A549 (cell line): ENCODE measurements at regions not wholly inside any gene's neighbourhood (a gene's known extent, or its start where the extent isn't known, plus 50 kb on each side); places are given as distances from the start of the nearest gene placed in this dataset.

ENCODE experiments used
- ATAC-seq, 2 experiments: fragments of 200-7000 bp in 1 of 2; fragments of >200 bp in 1 of 2; cut with Nextera tagmentation in 1 of 2; cut with Tn5 transposase in 1 of 2; 3 replicates each; pipeline versions ENCODE4 v1.8.0 to v1.9.1; 2018 to 2020; ENCODE audit warnings: mild to moderate bottlenecking in 1 of 2, moderate library complexity in 1 of 2
- CTCF ChIA-PET: fragments of 300-600 bp; sonication (Branson Sonifier 250); formaldehyde crosslinking; extraction: SDS; loops from one replicate; lab custom pipeline; 2021; ENCODE audit warnings: antibody characterized with exemption, inconsistent platforms; lab: Yijun Ruan, JAX
- POLR2A ChIA-PET: fragments of 350-600 bp; formaldehyde crosslinking; extraction: SDS; loops from one replicate; lab custom pipeline; 2021; ENCODE audit warnings: antibody characterized with exemption, inconsistent platforms; lab: Yijun Ruan, JAX
- DNase-seq, 2 experiments: peaks; one replicate each; pipeline versions ENCODE4 v3.0.0 to v3.0.0-alpha.2; 2011 to 2016; ENCODE audit warnings: low read depth in 1 of 2, low spot score in 1 of 2
- FAIRE-seq: peaks from 2 replicates; lab custom pipeline; 2011; peaks lifted over from hg19 to GRCh38; lab: Jason Lieb, UNC
- H3K27ac ChIP-seq, 2 experiments: fragments of >200 bp; sonication (Bioruptor Twin); formaldehyde crosslinking; 3 replicates each; pipeline ENCODE4 v1.5.1; 2016 to 2017
- H3K4me1 ChIP-seq: fragments of >200 bp; sonication (Bioruptor Twin); formaldehyde crosslinking; 3 replicates; pipeline ENCODE4 v1.6.1; 2016
- H3K4me2 ChIP-seq: fragments of >200 bp; sonication (Bioruptor Twin); formaldehyde crosslinking; 3 replicates; pipeline ENCODE4 v1.6.1; 2016
- H3K4me3 ChIP-seq: fragments of >200 bp; sonication (Bioruptor Twin); formaldehyde crosslinking; 3 replicates; pipeline ENCODE4 v1.5.1; 2016
- H3K9me3 ChIP-seq: fragments of >200 bp; sonication (Bioruptor Twin); formaldehyde crosslinking; 3 replicates; pipeline ENCODE4 v1.6.1; 2016
- ATOH8 ChIP-seq: fragments of 250-450 bp; sonication (Bioruptor Pico); IDR thresholded peaks from 2 replicates; pipeline ENCODE4 v1.5.0; 2020; ENCODE audit warnings: low read depth, mild to moderate bottlenecking, moderate library complexity
- BCL3 ChIP-seq: fragments of >200 bp; sonication (Bioruptor Twin); formaldehyde crosslinking; IDR thresholded peaks from 3 replicates; pipeline ENCODE4 v1.6.1; 2016
- BHLHE40 ChIP-seq: IDR thresholded peaks from 2 replicates; pipeline ENCODE4 v1.6.1; 2012; ENCODE audit warnings: low read depth, low read length, inconsistent platforms
- CBX2 ChIP-seq: fragments of 200-600 bp; sonication (generic); IDR thresholded peaks from 2 replicates; pipeline ENCODE4 v1.6.1; 2016; ENCODE audit warnings: low read depth, mild to moderate bottlenecking, borderline replicate concordance
- CBX8 ChIP-seq: fragments of 200-600 bp; sonication (generic); IDR thresholded peaks from 2 replicates; pipeline ENCODE4 v1.6.1; 2016
- E2F6 ChIP-seq: IDR thresholded peaks from 2 replicates; pipeline ENCODE4 v1.6.1; 2012; ENCODE audit warnings: low read depth, borderline replicate concordance
- EHMT2 ChIP-seq: fragments of 200-600 bp; sonication (generic); IDR thresholded peaks from 2 replicates; pipeline ENCODE4 v1.6.1; 2016; ENCODE audit warnings: antibody characterized with exemption, low read depth, mild to moderate bottlenecking, moderate library complexity
- FOXS1 ChIP-seq: fragments of 250-450 bp; sonication (Bioruptor Pico); IDR thresholded peaks from 2 replicates; pipeline ENCODE4 v1.5.0; 2020; ENCODE audit warnings: mild to moderate bottlenecking, moderate library complexity
- HDAC2 ChIP-seq: fragments of 200-600 bp; sonication (generic); IDR thresholded peaks from 2 replicates; pipeline ENCODE4 v1.6.1; 2016
- HES2 ChIP-seq: fragments of >200 bp; sonication (Bioruptor Twin); formaldehyde crosslinking; IDR thresholded peaks from 2 replicates; pipeline ENCODE4 v1.6.1; 2016
- HEYL ChIP-seq: fragments of 250-450 bp; sonication (Bioruptor Pico); IDR thresholded peaks from 2 replicates; pipeline ENCODE4 v1.8.0; 2021; ENCODE audit warnings: mild to moderate bottlenecking, moderate library complexity
- HMGXB4 ChIP-seq: fragments of 250-450 bp; sonication (Bioruptor Pico); IDR thresholded peaks from 2 replicates; pipeline ENCODE4 v1.5.0; 2021; ENCODE audit warnings: mild to moderate bottlenecking, moderate library complexity, borderline replicate concordance
- HOXA7 ChIP-seq: fragments of 250-450 bp; sonication (Bioruptor Pico); IDR thresholded peaks from 2 replicates; pipeline ENCODE4 v1.5.0; 2020; ENCODE audit warnings: mild to moderate bottlenecking, moderate library complexity
- KDM1A ChIP-seq: fragments of 200-600 bp; sonication (generic); IDR thresholded peaks from 2 replicates; pipeline ENCODE4 v1.6.1; 2016; ENCODE audit warnings: low read depth, mild to moderate bottlenecking
- KDM5A ChIP-seq: fragments of 200-600 bp; sonication (generic); IDR thresholded peaks from 2 replicates; pipeline ENCODE4 v1.6.1; 2016; ENCODE audit warnings: antibody characterized with exemption, mild to moderate bottlenecking
- MAX ChIP-seq: IDR thresholded peaks from 2 replicates; pipeline ENCODE4 v1.6.1; 2012
- PHF8 ChIP-seq: fragments of 200-600 bp; sonication (generic); IDR thresholded peaks from 2 replicates; pipeline ENCODE4 v1.6.1; 2016; ENCODE audit warnings: low read depth, mild to moderate bottlenecking, antibody characterized with exemption, moderate library complexity, borderline replicate concordance
- POLR2A ChIP-seq: IDR thresholded peaks from 2 replicates; pipeline ENCODE4 v1.6.1; 2012; ENCODE audit warnings: mild to moderate bottlenecking, low read length
- RAD21 ChIP-seq, 2 experiments: fragments of >200 bp in 1 of 2; sonication (Bioruptor Twin) in 1 of 2; formaldehyde crosslinking in 1 of 2; IDR thresholded peaks in 1 of 2; conservative IDR thresholded peaks in 1 of 2; 2 replicates in 1 of 2; 3 replicates in 1 of 2; pipeline ENCODE4 v1.6.1; 2012 to 2018; ENCODE audit warnings: inconsistent platforms in 1 of 2
- RARB ChIP-seq: fragments of 250-450 bp; sonication (Bioruptor Pico); IDR thresholded peaks from 2 replicates; pipeline ENCODE4 v1.8.0; 2021; ENCODE audit warnings: mild to moderate bottlenecking, moderate library complexity
- RCOR1 ChIP-seq: fragments of 150-350 bp; IDR thresholded peaks from 2 replicates; pipeline ENCODE4 v1.6.1; 2014; ENCODE audit warnings: antibody characterized with exemption, low read length, low read depth
- REST ChIP-seq: fragments of 200-600 bp; sonication (generic); IDR thresholded peaks from 2 replicates; pipeline ENCODE4 v1.6.1; 2016; ENCODE audit warnings: antibody characterized with exemption, mild to moderate bottlenecking, moderate library complexity
- RFX5 ChIP-seq: fragments of 450-650 bp; IDR thresholded peaks from 2 replicates; pipeline ENCODE4 v1.7.1; 2014; ENCODE audit warnings: antibody characterized with exemption, mild to moderate bottlenecking, moderate library complexity
- SMC3 ChIP-seq: fragments of >200 bp; sonication (Bioruptor Twin); formaldehyde crosslinking; IDR thresholded peaks from 3 replicates; pipeline ENCODE4 v1.6.1; 2018; ENCODE audit warnings: inconsistent platforms
- TFCP2L1 ChIP-seq: fragments of 250-450 bp; sonication (Bioruptor Pico); IDR thresholded peaks from 2 replicates; pipeline ENCODE4 v1.5.0; 2021; ENCODE audit warnings: mild to moderate bottlenecking
- USF2 ChIP-seq: fragments of 450-650 bp; IDR thresholded peaks from 2 replicates; pipeline ENCODE4 v1.6.1; 2014; ENCODE audit warnings: antibody characterized with exemption
- ZC3H11A ChIP-seq: fragments of 450-650 bp; IDR thresholded peaks from 2 replicates; pipeline ENCODE4 v1.6.1; 2014; ENCODE audit warnings: antibody characterized with exemption, mild to moderate bottlenecking
- ZFP36 ChIP-seq: fragments of 450-650 bp; IDR thresholded peaks from 2 replicates; pipeline ENCODE4 v1.6.1; 2014; ENCODE audit warnings: borderline replicate concordance; ENCODE audit not compliant: partially characterized antibody
- WGBS: methylation state at CpG from one replicate; pipeline ENCODE4 v1.1.6; 2017; ENCODE audit errors: missing lambda C conversion rate; 5-methylcytosine and 5-hydroxymethylcytosine counted together

- ChIA-PET CTCF (no interaction called here), POLR2A (no interaction called here)
- no peak for TF ChIP-seq ZFP36
- no peak for TF ChIP-seq RFX5
- no peak for TF ChIP-seq HDAC2
- TF ChIP-seq CBX2 = no peak
- TF ChIP-seq HES2 = no peak
- no peak for TF ChIP-seq TFCP2L1 (CRISPR knock-in tag)
- no peak for TF ChIP-seq SMC3
- TF ChIP-seq KDM5A = no peak
- no peak for TF ChIP-seq EHMT2
- TF ChIP-seq CBX8 = no peak
- no peak for TF ChIP-seq RARB
- TF ChIP-seq HEYL = no peak
- TF ChIP-seq POLR2A = no peak
- no peak for TF ChIP-seq ZC3H11A
- no peak for TF ChIP-seq E2F6
- no peak for TF ChIP-seq FOXS1 (CRISPR knock-in tag)
- TF ChIP-seq HMGXB4 (CRISPR knock-in tag) = no peak
- no peak for TF ChIP-seq ATOH8
- no peak for TF ChIP-seq KDM1A
- TF ChIP-seq MAX = no peak
- Histone ChIP-seq H3K27ac (no peak overlapping the region), H3K9me3 (no peaks in the 10 kb centered on the region), H3K4me1 (no peaks in the 10 kb centered on the region), H3K4me2 (no peak overlapping the region), H3K4me3 (no peak overlapping the region)
- ATAC-seq (no peak), FAIRE-seq (no peak), DNase-seq (no peak)
- 0% methylated on average over 1 of the region's 1 CpG for WGBS
Observed at GRCh38 chr2:125842041-125842440, 813.9 kb upstream of the GYPC start.

- POLR2A ChIA-PET = no interaction called here
- CTCF ChIA-PET = no interaction called here
- FAIRE-seq = no peak
- Histone ChIP-seq H3K27ac (no peak overlapping the region), H3K4me1 (no peaks in the 10 kb centered on the region)
- TF ChIP-seq BCL3 (no peak), RCOR1 (no peak)
- TF ChIP-seq, all 56 proteins: peak for 0
- H3K9me3 ChIP-seq = no peaks in the 10 kb centered on the region
- DNase-seq = no peak
- H3K4me2 ChIP-seq = no peak overlapping the region
- no peak overlapping the region for H3K4me3 ChIP-seq
- no peak for ATAC-seq
Observed at GRCh38 chr2:125850541-125850940, 805.4 kb upstream of the GYPC start.

GRCh38 chr2:125852364-125852763 lies 803.6 kb upstream of the GYPC start:
- 5% methylated on average over 1 of the region's 1 CpG for WGBS
- no peak for ATAC-seq
- no peak overlapping the region for H3K4me2 ChIP-seq
- no peaks in the 10 kb centered on the region for H3K4me1 ChIP-seq
- ChIA-PET CTCF (no interaction called here), POLR2A (no interaction called here)
- no peaks in the 10 kb centered on the region for H3K9me3 ChIP-seq
- DNase-seq = no peak
- H3K4me3 ChIP-seq = no peak overlapping the region
- no peak overlapping the region for H3K27ac ChIP-seq
- no peak for FAIRE-seq
- TF ChIP-seq MAX (no peak), BHLHE40 (no peak), RAD21 (conservative IDR thresholded peaks at IDR 0.05 in 1 of 2, IDR thresholded peaks at IDR 0.05 in 1 of 2) (no peak), USF2 (no peak), PHF8 (no peak), REST (no peak), HOXA7 (CRISPR knock-in tag) (no peak)
